ENCODE measurements at regions not wholly inside any gene's neighbourhood (a gene's known extent, or its start where the extent isn't known, plus 50 kb on each side); places are given as distances from the start of the nearest gene placed in this dataset.

DNA sequence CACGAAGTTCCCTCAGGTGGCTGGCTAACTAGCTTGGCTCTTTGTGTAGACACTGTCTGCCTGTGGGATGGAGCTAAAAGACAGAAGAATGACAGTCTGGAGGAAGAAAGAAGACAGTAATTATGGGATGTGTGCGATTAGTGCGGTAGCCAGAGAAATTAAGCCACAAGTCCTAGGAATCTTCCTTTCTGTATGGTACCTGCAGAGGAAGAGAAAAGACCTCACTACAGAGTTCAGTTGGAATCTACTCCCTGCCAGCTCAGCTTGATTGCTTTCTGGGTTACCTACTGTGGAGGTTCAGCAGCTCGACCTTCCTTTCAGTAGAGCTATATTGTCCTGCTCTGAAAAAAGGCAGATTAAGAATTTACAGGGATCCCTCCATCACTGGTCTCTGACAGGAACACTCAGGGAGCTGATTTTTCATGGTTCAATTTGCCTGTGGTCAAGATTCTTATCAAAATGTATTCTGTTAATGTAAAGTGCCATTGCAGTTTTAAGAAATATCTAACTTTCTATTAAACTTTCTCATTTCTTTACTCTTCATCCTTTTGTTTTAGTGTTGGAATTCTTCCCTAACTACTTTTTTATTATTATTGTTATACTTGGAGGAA is 187.2 kb downstream of the CENPW start:
- no peak for TF ChIP-seq EP300 (IDR thresholded peaks at IDR 0.05)
- no peak for TF ChIP-seq CTCF (IDR thresholded peaks at IDR 0.05)
- no peak for TF ChIP-seq POLR2A (IDR thresholded peaks at IDR 0.05)
